ENCODE measurements at regions not wholly inside any gene's neighbourhood (a gene's known extent, or its start where the extent isn't known, plus 50 kb on each side); places are given as distances from the start of the nearest gene placed in this dataset.

DNA sequence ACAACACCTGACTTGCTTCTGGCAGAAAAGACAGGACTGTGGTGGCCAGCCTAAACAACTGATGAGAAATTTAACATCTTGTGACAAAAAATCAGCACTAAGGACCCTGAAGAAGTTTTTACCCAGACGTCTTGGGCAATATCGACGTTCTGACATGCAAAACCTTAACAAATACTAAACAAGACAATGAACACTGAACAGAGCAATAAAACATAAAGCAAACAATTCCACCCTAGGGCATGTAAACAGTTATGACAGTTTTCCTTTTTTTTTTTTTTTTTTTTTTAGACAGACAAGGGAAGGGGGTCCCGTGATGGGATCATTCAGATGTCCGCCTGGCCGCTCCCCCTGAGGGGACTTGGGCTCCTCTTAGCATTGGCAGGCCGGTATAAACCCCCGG is 738.0 kb downstream of the SI start:
- H3K36me3 ChIP-seq = no peaks in the 10 kb centered on the region
- no peaks in the 10 kb centered on the region for H3K4me1 ChIP-seq
- ATAC-seq (no peak), DNase-seq (peak; percentile 29)
- no peaks in the 10 kb centered on the region for H3K9me3 ChIP-seq
- H3K27me3 ChIP-seq (ENCODE audit: low read depth) = no peaks in the 10 kb centered on the region
- intact Hi-C loops (cut with DNase I) = no loop called here
- no peak overlapping the region for H3K27ac ChIP-seq
- H3K4me3 ChIP-seq = no peak overlapping the region
- TF ChIP-seq, protein P1, sequence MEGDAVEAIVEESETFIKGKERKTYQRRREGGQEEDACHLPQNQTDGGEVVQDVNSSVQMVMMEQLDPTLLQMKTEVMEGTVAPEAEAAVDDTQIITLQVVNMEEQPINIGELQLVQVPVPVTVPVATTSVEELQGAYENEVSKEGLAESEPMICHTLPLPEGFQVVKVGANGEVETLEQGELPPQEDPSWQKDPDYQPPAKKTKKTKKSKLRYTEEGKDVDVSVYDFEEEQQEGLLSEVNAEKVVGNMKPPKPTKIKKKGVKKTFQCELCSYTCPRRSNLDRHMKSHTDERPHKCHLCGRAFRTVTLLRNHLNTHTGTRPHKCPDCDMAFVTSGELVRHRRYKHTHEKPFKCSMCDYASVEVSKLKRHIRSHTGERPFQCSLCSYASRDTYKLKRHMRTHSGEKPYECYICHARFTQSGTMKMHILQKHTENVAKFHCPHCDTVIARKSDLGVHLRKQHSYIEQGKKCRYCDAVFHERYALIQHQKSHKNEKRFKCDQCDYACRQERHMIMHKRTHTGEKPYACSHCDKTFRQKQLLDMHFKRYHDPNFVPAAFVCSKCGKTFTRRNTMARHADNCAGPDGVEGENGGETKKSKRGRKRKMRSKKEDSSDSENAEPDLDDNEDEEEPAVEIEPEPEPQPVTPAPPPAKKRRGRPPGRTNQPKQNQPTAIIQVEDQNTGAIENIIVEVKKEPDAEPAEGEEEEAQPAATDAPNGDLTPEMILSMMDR (IDR thresholded peaks at IDR 0.05) = no peak

DNA sequence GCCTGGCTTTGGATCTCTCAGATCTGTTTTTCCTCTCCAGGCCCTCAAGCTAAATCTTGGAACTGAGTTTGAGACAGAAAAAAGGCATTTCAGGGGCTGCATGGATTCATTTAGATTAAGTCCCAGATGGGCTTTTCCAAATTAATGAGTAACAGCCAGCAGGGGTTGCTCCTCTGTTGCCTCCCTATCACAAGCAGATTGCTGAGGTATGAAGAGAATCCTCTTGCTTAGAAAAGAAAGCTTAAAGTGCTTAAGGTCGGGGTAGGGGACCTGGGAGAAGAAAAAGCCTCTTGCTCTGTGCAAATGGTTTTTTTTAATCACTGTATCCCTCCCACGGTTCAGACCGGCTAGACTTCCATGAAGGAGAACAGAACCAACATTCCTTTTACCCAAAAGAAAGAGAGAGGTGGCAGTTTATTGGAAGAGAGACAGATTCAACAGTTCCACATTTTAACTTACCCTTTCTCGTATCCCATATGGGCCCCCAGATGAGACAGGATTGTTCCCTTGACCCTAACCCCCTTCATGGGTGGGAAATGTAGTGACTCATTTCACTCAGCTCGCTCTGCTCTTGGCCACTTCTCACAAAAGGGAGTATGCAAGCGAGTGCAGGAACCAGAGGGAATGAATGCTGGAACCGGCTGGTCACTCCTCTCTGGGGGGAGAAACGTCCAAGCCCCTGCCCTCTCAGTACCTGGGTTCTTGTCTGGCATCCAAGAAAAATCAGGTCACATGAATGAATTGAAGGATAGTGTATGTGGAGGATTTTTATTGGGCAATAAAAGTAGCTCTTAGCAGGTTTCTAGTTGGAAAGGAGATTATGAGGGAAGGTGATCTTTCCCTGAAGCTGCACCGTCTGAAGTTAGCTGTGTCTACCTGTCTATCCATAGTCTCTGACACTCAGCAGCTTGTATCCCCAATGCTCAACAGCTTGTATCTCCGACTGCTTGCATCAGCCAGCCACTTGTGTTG is 745.2 kb downstream of the SI start:
- H3K27me3 ChIP-seq (ENCODE audit: low read depth) = no peaks in the 10 kb centered on the region
- H3K4me1 ChIP-seq = no peaks in the 10 kb centered on the region
- H3K27ac ChIP-seq = no peak overlapping the region
- ATAC-seq (no peak), DNase-seq (no peak)
- H3K36me3 ChIP-seq = no peaks in the 10 kb centered on the region
- H3K9me3 ChIP-seq = no peaks in the 10 kb centered on the region
- intact Hi-C loops (cut with DNase I) = no loop called here
- TF ChIP-seq, protein P1 (IDR thresholded peaks at IDR 0.05) = no peak
- no peak overlapping the region for H3K4me3 ChIP-seq

DNA sequence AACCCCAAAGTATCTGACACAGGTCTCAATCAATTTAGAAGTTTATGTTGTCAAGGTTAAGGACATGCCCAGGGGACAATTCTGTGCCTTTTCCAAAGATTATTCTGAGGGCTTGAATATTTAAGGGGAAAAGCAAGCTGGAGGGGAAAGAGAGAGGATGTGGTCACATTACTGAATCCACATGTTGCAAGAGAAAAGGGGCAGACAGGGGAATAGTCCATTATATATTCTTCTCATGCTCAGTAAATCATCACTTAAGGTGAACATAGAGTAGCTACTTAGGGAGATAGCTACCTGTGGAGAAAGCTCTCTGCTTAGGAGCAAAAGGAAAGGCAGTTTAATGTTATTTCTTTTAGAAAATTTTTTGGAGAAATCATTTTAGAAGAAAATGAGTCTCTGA is 751.6 kb downstream of the SI start:
- no peaks in the 10 kb centered on the region for H3K36me3 ChIP-seq
- H3K4me3 ChIP-seq = no peak overlapping the region
- H3K4me1 ChIP-seq = no peaks in the 10 kb centered on the region
- no peaks in the 10 kb centered on the region for H3K27me3 ChIP-seq (ENCODE audit: low read depth)
- intact Hi-C loops (cut with DNase I) = no loop called here
- DNase-seq = no peak
- TF ChIP-seq, protein P1 (IDR thresholded peaks at IDR 0.05) = no peak
- H3K27ac ChIP-seq = no peak overlapping the region
- no peak for ATAC-seq
- H3K9me3 ChIP-seq = no peaks in the 10 kb centered on the region

DNA sequence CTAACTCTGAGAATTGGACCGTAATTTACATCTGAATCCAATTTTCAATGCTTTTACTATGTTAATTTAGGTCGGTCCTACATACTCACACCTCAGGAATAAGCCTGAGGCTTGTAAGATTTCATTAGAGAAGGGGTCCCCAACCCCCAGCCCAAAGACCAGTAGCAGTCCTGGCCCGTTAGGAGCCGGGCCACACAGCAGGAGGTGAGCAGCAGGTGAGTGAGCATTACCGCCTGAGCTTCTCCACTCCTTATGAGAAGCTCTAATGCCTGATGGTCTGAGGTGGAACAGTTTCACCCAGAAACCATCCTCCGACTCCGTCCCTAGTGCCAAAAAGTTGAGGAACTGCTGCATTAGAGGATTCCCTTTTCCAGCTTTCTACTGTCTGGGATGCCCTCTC is 757.3 kb downstream of the SI start:
- Histone ChIP-seq H3K36me3 (no peaks in the 10 kb centered on the region), H3K4me3 (no peak overlapping the region), H3K27me3 (ENCODE audit: low read depth) (no peaks in the 10 kb centered on the region), H3K9me3 (no peaks in the 10 kb centered on the region), H3K27ac (no peak overlapping the region), H3K4me1 (no peaks in the 10 kb centered on the region)
- intact Hi-C loops (cut with DNase I) = no loop called here
- DNase-seq (no peak), ATAC-seq (no peak)
- TF ChIP-seq, protein P1 (IDR thresholded peaks at IDR 0.05) = no peak

DNA sequence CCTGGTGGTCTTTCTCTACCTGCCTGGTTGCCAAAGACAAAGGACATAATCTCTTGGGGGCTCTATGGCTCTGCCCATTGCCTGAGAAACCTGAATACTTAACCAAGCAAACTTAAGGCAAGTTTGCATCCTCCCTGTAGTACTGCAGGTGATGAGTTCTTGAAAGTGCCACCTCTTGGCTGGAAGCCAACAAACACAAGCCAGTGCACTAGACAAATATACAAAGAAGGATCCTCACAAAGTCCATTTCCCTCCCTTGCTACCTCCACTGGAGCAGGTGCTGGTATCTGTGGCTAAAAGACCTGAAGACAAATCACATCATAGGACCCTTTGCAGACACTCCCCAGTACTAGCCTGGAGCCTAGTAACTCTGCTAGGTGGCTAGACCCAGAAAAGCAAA is 772.3 kb downstream of the SI start:
- Histone ChIP-seq H3K36me3 (no peaks in the 10 kb centered on the region), H3K27ac (no peak overlapping the region), H3K9me3 (no peaks in the 10 kb centered on the region), H3K27me3 (ENCODE audit: low read depth) (no peaks in the 10 kb centered on the region), H3K4me1 (no peaks in the 10 kb centered on the region), H3K4me3 (no peak overlapping the region)
- ATAC-seq = no peak
- no peak for DNase-seq
- intact Hi-C loops (cut with DNase I) = no loop called here
- TF ChIP-seq, protein P1 (IDR thresholded peaks at IDR 0.05) = no peak

All from lower lobe of right lung (tissue), 2 donors.